OCI-LY7 (cell line): ENCODE measurements at regions not wholly inside any gene's neighbourhood (a gene's known extent, or its start where the extent isn't known, plus 50 kb on each side); places are given as distances from the start of the nearest gene placed in this dataset.

Source experiments
- BruUV-seq: library from RNA; stranded (reverse); fragments of 400-500 nt; replicated peaks from 2 replicates; lab custom pipeline; 2021; lab: Mats Ljungman, UMichigan
- CTCF ChIA-PET: fragments of 300-600 bp; sonication (Branson Sonifier 250); formaldehyde crosslinking; loops from one replicate; lab custom pipeline; 2022; ENCODE audit warnings: antibody characterized with exemption; ENCODE audit not compliant: unreplicated experiment; lab: Charles Lee
- POLR2A ChIA-PET: fragments of 300-600 bp; sonication (Branson Sonifier 250); formaldehyde crosslinking; loops from one replicate; lab custom pipeline; 2022; ENCODE audit warnings: antibody characterized with exemption; lab: Charles Lee
- DNase-seq: peaks from one replicate; pipeline ENCODE4 v3.0.0-alpha.2; 2015; ENCODE audit warnings: low spot score
- H2AFZ ChIP-seq: fragments of 200-600 bp; sonication (generic), shearing (Covaris generic); 2 replicates; pipeline ENCODE4 v1.6.1; 2014; ENCODE audit warnings: mild to moderate bottlenecking, antibody characterized with exemption, low read length, moderate library complexity
- H3K27ac ChIP-seq: fragments of 200-600 bp; sonication (generic); 2 replicates; pipeline ENCODE4 v1.5.1; 2014; ENCODE audit warnings: mixed run types, low read depth, mild to moderate bottlenecking, moderate library complexity, low read length, inconsistent platforms; ENCODE audit not compliant: poor library complexity, severe bottlenecking
- H3K36me3 ChIP-seq: fragments of 200-600 bp; sonication (generic); 2 replicates; pipeline ENCODE4 v1.6.1; 2014; ENCODE audit warnings: mild to moderate bottlenecking, antibody characterized with exemption, low read length, moderate library complexity, mixed read lengths; ENCODE audit not compliant: insufficient read depth
- H3K4me1 ChIP-seq: fragments of 200-600 bp; sonication (generic); 2 replicates; pipeline ENCODE4 v1.5.1; 2014; ENCODE audit warnings: mild to moderate bottlenecking, low read length; ENCODE audit not compliant: insufficient read depth, poor library complexity, severe bottlenecking
- H3K4me2 ChIP-seq: fragments of 200-600 bp; sonication (generic); 2 replicates; pipeline ENCODE4 v1.6.1; 2014; ENCODE audit warnings: mild to moderate bottlenecking, low read length
- H3K4me3 ChIP-seq: fragments of 200-600 bp; sonication (generic); 2 replicates; pipeline ENCODE4 v1.5.1; 2014; ENCODE audit warnings: mild to moderate bottlenecking, low read depth, low read length; ENCODE audit not compliant: poor library complexity, severe bottlenecking
- H3K79me2 ChIP-seq: fragments of 200-600 bp; sonication (generic); 2 replicates; pipeline ENCODE4 v1.6.1; 2016; ENCODE audit warnings: low read depth, mild to moderate bottlenecking, low read length, moderate library complexity, mixed read lengths; ENCODE audit not compliant: insufficient read depth
- H3K9me2 ChIP-seq: fragments of 200-600 bp; sonication (generic); 2 replicates; pipeline ENCODE4 v1.6.1; 2016; ENCODE audit warnings: mild to moderate bottlenecking, low read length, mixed read lengths; ENCODE audit not compliant: insufficient read depth
- H3K9me3 ChIP-seq: fragments of 200-600 bp; sonication (generic); 2 replicates; pipeline ENCODE4 v1.6.1; 2014; ENCODE audit warnings: mild to moderate bottlenecking, mixed run types, low read length, mixed read lengths
- H4K20me1 ChIP-seq: fragments of 200-600 bp; sonication (generic); 2 replicates; pipeline ENCODE4 v1.6.1; 2014; ENCODE audit warnings: mild to moderate bottlenecking, antibody characterized with exemption, low read length, moderate library complexity, mixed read lengths; ENCODE audit not compliant: insufficient read depth
- EZH2phosphoT487 ChIP-seq: fragments of 200-600 bp; sonication (generic); IDR thresholded peaks from 2 replicates; pipeline ENCODE4 v1.6.1; 2018; ENCODE audit warnings: low read depth, borderline replicate concordance, mild to moderate bottlenecking, mixed run types, antibody characterized with exemption, low read length, moderate library complexity, mixed read lengths
- intact Hi-C: fragments of 100-400 bp; cut with micrococcal nuclease; formaldehyde crosslinking; loops from one replicate; pipeline ENCODE4 v1.10.0; 2022; ENCODE audit not compliant: unreplicated experiment
- TF ChIP-seq, protein P1 (sequence below): fragments of 200-600 bp; sonication (generic); conservative IDR thresholded peaks from 2 replicates; pipeline ENCODE4 v1.5.1; 2014; ENCODE audit warnings: mild to moderate bottlenecking, antibody characterized with exemption, low read length, moderate library complexity, mixed read lengths

DNA sequence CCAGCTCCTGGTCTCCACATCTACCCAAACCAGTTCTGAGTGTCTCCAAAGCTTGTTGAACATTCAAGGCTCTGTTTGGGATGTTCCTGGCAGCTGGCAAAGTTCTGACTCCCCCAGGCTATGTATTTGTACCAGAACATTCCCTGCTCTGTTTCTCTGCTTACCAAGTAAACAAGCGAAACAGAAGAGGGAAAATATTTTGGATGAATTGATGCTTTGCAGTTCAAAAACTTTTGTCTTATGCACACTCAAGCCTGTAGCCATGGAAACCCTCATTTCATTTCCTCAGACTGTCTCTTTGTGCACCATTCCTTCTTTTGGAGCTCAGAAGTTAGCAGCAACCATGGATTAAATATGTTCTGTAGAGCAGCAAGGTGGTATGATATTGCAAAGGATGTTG lies 145.8 kb downstream of the ACTL7B start:
- ChIA-PET POLR2A (no interaction called here), CTCF (no interaction called here)
- no peaks in the 10 kb centered on the region for H3K4me1 ChIP-seq
- H4K20me1 ChIP-seq, result no peaks in the 10 kb centered on the region
- no peak overlapping the region for H3K4me2 ChIP-seq
- no peaks in the 10 kb centered on the region for H3K79me2 ChIP-seq
- BruUV-seq, result no TSS peak
- no peak overlapping the region for H3K27ac ChIP-seq
- no peak overlapping the region for H2AFZ ChIP-seq
- no peaks in the 10 kb centered on the region for H3K36me3 ChIP-seq
- H3K9me2 ChIP-seq, result no peaks in the 10 kb centered on the region
- no peaks in the 10 kb centered on the region for H3K9me3 ChIP-seq
- intact Hi-C loops, result no loop called here
- no peak overlapping the region for H3K4me3 ChIP-seq
- TF ChIP-seq, protein P1, sequence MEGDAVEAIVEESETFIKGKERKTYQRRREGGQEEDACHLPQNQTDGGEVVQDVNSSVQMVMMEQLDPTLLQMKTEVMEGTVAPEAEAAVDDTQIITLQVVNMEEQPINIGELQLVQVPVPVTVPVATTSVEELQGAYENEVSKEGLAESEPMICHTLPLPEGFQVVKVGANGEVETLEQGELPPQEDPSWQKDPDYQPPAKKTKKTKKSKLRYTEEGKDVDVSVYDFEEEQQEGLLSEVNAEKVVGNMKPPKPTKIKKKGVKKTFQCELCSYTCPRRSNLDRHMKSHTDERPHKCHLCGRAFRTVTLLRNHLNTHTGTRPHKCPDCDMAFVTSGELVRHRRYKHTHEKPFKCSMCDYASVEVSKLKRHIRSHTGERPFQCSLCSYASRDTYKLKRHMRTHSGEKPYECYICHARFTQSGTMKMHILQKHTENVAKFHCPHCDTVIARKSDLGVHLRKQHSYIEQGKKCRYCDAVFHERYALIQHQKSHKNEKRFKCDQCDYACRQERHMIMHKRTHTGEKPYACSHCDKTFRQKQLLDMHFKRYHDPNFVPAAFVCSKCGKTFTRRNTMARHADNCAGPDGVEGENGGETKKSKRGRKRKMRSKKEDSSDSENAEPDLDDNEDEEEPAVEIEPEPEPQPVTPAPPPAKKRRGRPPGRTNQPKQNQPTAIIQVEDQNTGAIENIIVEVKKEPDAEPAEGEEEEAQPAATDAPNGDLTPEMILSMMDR, result no peak
- TF ChIP-seq EZH2phosphoT487, result no peak
- DNase-seq, result no peak

DNA sequence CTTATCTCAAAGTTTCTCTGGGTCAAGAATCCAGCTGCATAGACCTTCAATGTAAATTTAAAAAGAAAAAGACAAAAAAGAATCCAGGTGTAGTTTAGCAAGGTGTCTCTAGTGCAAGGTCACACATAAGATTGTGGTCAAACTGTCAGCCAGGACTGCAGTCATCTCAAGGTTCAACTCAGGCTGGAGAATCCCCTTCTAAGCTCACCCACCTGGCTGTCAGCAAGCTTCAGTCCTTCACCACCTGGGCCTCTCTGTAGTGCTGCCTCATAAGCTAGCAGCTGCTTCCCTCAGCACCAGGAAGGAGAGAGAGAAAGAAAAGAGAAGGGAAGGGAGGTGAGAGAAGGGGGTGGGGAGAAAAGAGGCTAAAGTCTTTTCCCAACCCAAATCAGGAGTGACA lies 146.7 kb downstream of the ACTL7B start:
- TF ChIP-seq, protein P1, result no peak
- TF ChIP-seq EZH2phosphoT487, result no peak
- Histone ChIP-seq H3K4me2 (no peak overlapping the region), H4K20me1 (no peaks in the 10 kb centered on the region), H3K4me1 (no peaks in the 10 kb centered on the region), H3K4me3 (no peak overlapping the region), H3K27ac (no peak overlapping the region), H3K36me3 (no peaks in the 10 kb centered on the region), H3K9me2 (no peaks in the 10 kb centered on the region), H3K9me3 (no peaks in the 10 kb centered on the region), H3K79me2 (no peaks in the 10 kb centered on the region), H2AFZ (no peak overlapping the region)
- DNase-seq, result no peak
- ChIA-PET POLR2A (interaction anchor here (0.6 kb wide), 1 partner anchor 66 kb away, joined by 3 read pairs; no protein-coding TSS in a partner anchor), CTCF (no interaction called here)
- intact Hi-C loops, result no loop called here
- BruUV-seq, result no TSS peak

DNA sequence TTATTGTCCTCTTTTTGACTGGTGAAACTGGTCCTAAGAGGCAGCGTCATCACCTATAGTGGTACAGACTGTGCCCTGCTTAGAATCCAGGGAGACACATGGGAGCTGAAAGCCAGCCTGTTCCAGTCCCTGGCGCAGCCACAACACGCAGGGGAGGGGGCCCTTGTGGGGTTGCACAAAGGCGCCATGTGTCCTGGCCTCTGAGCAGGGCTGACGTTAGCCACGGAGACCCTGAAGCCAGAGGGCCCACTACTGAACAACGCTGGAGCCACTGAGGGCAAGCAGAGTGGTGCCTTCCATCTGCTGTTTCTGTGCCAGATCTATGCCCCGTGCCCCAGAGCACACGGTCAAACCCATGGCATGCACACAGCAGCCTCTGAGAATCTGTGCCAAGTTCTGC lies 147.3 kb downstream of the ACTL7B start:
- Histone ChIP-seq H3K4me1 (no peaks in the 10 kb centered on the region), H2AFZ (no peak overlapping the region), H4K20me1 (no peaks in the 10 kb centered on the region), H3K27ac (no peak overlapping the region), H3K36me3 (no peaks in the 10 kb centered on the region), H3K9me3 (no peaks in the 10 kb centered on the region), H3K4me2 (no peak overlapping the region), H3K79me2 (no peaks in the 10 kb centered on the region), H3K4me3 (no peak overlapping the region), H3K9me2 (no peaks in the 10 kb centered on the region)
- no peak for DNase-seq
- ChIA-PET CTCF (no interaction called here), POLR2A (no interaction called here)
- no TSS peak for BruUV-seq
- no peak for TF ChIP-seq EZH2phosphoT487
- TF ChIP-seq, protein P1, result no peak
- intact Hi-C loops, result no loop called here
